GM21367 (cell line): ENCODE measurements at regions not wholly inside any gene's neighbourhood (a gene's known extent, or its start where the extent isn't known, plus 50 kb on each side); places are given as distances from the start of the nearest gene placed in this dataset.

Source experiments
- ATAC-seq: cut with Tn5 transposase; IDR thresholded peaks from one replicate; pipeline ENCODE4 v1.9.1; 2021; ENCODE audit not compliant: unreplicated experiment

GRCh38 chr3:127356381-127356780 is 68.5 kb upstream of the PRR20G start:
- ATAC-seq: no peak

GRCh38 chr3:127354761-127355160 is 66.9 kb upstream of the PRR20G start:
- ATAC-seq: no peak

- no peak for ATAC-seq
Measured at GRCh38 chr3:127352612-127353011, 64.8 kb upstream of the PRR20G start.

- no peak for ATAC-seq
Measured at GRCh38 chr3:127351775-127352350, 64.0 kb upstream of the PRR20G start.

- ATAC-seq: no peak
Measured at GRCh38 chr3:127351321-127351720, 63.5 kb upstream of the PRR20G start.

- no peak for ATAC-seq
Measured at GRCh38 chr3:127350172-127351050, 62.6 kb upstream of the PRR20G start.

GRCh38 chr3:127349501-127350171 is 61.8 kb upstream of the PRR20G start:
- no peak for ATAC-seq

- ATAC-seq: no peak
Measured at GRCh38 chr3:127342735-127343134, 54.9 kb upstream of the PRR20G start.

GRCh38 chr3:127339928-127340861 is 52.3 kb upstream of the PRR20G start:
- ATAC-seq: no peak

GRCh38 chr3:127339016-127339415 is 51.2 kb upstream of the PRR20G start:
- ATAC-seq: no peak

- ATAC-seq: no peak
Measured at GRCh38 chr3:127337911-127338531, 50.2 kb upstream of the PRR20G start.
